ENCODE measurements at regions not wholly inside any gene's neighbourhood (a gene's known extent, or its start where the extent isn't known, plus 50 kb on each side); places are given as distances from the start of the nearest gene placed in this dataset.

DNA sequence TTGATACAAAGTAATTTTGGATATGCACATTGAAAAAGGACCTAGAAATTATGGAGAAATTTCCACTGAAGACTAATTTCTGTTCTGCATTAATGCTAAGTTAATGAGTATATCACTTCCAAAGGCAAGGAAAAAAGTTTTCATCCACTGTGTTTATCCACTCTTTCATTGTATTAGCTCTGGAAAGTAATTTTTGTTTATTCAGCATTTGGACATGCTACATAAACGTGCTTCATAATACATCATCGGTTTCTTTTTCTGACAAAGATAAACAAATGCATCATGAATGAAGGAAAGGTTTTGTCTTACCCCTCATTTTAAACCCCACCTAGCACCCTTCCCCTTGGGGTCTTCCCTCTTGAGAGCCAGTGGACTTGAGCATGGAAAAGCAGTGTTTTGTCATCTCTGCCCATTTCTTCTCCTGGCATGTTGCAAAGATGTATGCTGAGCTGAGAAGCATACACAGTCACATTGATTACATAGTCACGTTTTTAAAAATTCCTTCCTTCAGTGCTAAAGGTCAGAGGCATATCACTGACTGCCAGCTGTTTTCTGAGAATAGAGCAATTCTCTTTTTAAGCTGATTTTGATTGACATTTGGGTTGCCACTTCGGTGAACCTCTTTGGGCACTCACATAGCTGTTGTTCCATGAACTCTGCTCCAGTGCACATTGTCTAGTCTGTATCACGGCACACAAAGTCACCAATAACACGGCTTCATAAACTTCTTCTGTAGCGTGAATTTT is 65.9 kb upstream of the C7orf33 start:
- no peak for DNase-seq (ENCODE audit: extremely low read depth, low read depth)
- no peak overlapping the region for H3K4me3 ChIP-seq (replicated peaks; ENCODE audit: low read depth, low read length)
- TF ChIP-seq CTCF (IDR thresholded peaks at IDR 0.05; ENCODE audit: low read depth, low read length, missing control alignments): no peak

- H3K4me3 ChIP-seq (replicated peaks; ENCODE audit: low read depth, low read length): no peak overlapping the region
- TF ChIP-seq CTCF (IDR thresholded peaks at IDR 0.05; ENCODE audit: low read depth, low read length, missing control alignments): peak; percentile 75
- DNase-seq (ENCODE audit: extremely low read depth, low read depth): peak; percentile 44
These were observed 62.8 kb upstream of the C7orf33 start for GRCh38 chr7:148527717-148528168.

GRCh38 chr7:148535217-148535616 is 55.3 kb upstream of the C7orf33 start:
- no peak overlapping the region for H3K4me3 ChIP-seq (replicated peaks; ENCODE audit: low read depth, low read length)
- no peak for TF ChIP-seq CTCF (IDR thresholded peaks at IDR 0.05; ENCODE audit: low read depth, low read length, missing control alignments)
- no peak for DNase-seq (ENCODE audit: extremely low read depth, low read depth)

DNA sequence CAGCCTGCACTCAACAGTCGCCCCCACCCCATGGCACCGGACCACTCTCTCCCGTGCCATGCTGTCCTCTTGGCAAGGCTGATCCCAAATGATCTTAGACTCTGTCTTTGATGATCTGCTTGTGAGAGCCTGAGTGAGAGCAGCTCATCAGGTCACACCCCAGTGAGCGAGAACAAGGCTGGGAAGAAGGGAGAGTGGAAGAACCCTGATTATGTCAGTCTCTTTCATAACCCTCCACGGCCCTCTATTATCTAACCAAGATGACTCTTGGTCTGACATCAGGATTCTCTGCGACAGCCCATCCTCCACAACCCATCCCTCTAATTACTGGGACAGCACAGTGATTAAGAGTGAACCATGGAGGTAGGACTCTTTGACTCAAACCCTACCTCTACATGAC is 53.1 kb upstream of the C7orf33 start:
- DNase-seq (ENCODE audit: extremely low read depth, low read depth): no peak
- no peak for TF ChIP-seq CTCF (IDR thresholded peaks at IDR 0.05; ENCODE audit: low read depth, low read length, missing control alignments)

GRCh38 chr7:148540041-148540738 is 50.4 kb upstream of the C7orf33 start:
- no peak overlapping the region for H3K4me3 ChIP-seq (replicated peaks; ENCODE audit: low read depth, low read length)
- DNase-seq (ENCODE audit: extremely low read depth, low read depth): no peak
- TF ChIP-seq CTCF (IDR thresholded peaks at IDR 0.05; ENCODE audit: low read depth, low read length, missing control alignments): no peak

More for the DNA sequence above, 53.1 kb upstream of the C7orf33 start:
- no peak overlapping the region for H3K4me3 ChIP-seq (replicated peaks; ENCODE audit: low read depth, low read length)
